Ovary (tissue), 3 donors: ENCODE measurements at regions not wholly inside any gene's neighbourhood (a gene's known extent, or its start where the extent isn't known, plus 50 kb on each side); places are given as distances from the start of the nearest gene placed in this dataset.

ENCODE experiments used
- EP300 ChIP-seq: sonication (generic); formaldehyde crosslinking; IDR thresholded peaks from one replicate; pipeline ENCODE4 v1.6.1; 2017; ENCODE audit warnings: antibody characterized with exemption
- POLR2A ChIP-seq: fragments of 450-650 bp; IDR thresholded peaks from one replicate; pipeline ENCODE4 v1.6.1; 2017; ENCODE audit warnings: antibody characterized with exemption, mild to moderate bottlenecking, moderate library complexity
- TF ChIP-seq, protein P1 (sequence below), 3 donors: fragments of 450-650 bp in 2 of 3; fragments of 200-600 bp in 1 of 3; IDR thresholded peaks; one replicate each; pipeline versions ENCODE4 v1.5.1 to v1.8.0; 2016 to 2022; ENCODE audit warnings: antibody characterized with exemption in 3 of 3, mild to moderate bottlenecking in 1 of 3
- donor health status: DM: no; HTN: no; CAD: no.

DNA sequence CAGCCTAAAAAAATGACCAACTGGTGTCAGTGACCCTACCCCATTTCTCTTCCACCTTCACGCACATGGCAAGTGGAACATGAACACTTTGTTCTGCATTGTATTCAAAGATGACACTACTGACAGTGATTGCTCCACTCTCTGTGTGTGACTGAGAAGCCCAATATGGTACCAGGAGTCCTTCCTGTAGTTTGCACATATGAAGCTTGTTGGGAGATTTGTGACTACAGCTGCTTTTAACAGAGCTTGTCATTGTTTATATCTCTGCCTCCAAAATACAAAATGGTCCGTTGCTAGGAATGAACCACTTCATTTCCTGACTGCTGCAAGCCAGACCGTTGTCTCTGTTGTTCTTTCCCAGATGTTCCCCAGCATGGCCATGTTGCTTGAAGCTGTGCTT is 140.3 kb upstream of the TCF21 start:
- TF ChIP-seq, protein P1, sequence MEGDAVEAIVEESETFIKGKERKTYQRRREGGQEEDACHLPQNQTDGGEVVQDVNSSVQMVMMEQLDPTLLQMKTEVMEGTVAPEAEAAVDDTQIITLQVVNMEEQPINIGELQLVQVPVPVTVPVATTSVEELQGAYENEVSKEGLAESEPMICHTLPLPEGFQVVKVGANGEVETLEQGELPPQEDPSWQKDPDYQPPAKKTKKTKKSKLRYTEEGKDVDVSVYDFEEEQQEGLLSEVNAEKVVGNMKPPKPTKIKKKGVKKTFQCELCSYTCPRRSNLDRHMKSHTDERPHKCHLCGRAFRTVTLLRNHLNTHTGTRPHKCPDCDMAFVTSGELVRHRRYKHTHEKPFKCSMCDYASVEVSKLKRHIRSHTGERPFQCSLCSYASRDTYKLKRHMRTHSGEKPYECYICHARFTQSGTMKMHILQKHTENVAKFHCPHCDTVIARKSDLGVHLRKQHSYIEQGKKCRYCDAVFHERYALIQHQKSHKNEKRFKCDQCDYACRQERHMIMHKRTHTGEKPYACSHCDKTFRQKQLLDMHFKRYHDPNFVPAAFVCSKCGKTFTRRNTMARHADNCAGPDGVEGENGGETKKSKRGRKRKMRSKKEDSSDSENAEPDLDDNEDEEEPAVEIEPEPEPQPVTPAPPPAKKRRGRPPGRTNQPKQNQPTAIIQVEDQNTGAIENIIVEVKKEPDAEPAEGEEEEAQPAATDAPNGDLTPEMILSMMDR (IDR thresholded peaks at IDR 0.05): no peak
- no peak for TF ChIP-seq POLR2A
- no peak for TF ChIP-seq EP300
